GM12878 (cell line): ENCODE measurements at regions not wholly inside any gene's neighbourhood (a gene's known extent, or its start where the extent isn't known, plus 50 kb on each side); places are given as distances from the start of the nearest gene placed in this dataset.

Experiments
- ATAC-seq: fragments of 200-7000 bp; cut with Tn5 transposase; 3 replicates; pipeline ENCODE4 v1.9.1; 2020; ENCODE audit warnings: mild to moderate bottlenecking, moderate library complexity
- BruUV-seq: library from RNA; stranded (reverse); fragments of 400-500 nt; replicated peaks from 2 replicates; lab custom pipeline; 2021; lab: Mats Ljungman, UMichigan
- CTCF ChIA-PET: fragments of 300-600 bp; sonication (Branson Sonifier 250); formaldehyde crosslinking; extraction: SDS; loops from one replicate; lab custom pipeline; 2021; ENCODE audit warnings: inconsistent platforms; lab: Yijun Ruan, JAX
- POLR2A ChIA-PET: fragments of 350-600 bp; formaldehyde crosslinking; extraction: SDS; loops from one replicate; lab custom pipeline; 2021; ENCODE audit warnings: inconsistent platforms; lab: Charles Lee
- RAD21 ChIA-PET: fragments of 300-600 bp; sonication (Branson Sonifier 250); formaldehyde crosslinking; loops from one replicate; lab custom pipeline; 2023; ENCODE audit warnings: antibody characterized with exemption; ENCODE audit not compliant: unreplicated experiment; lab: Charles Lee
- SMC1A ChIA-PET: fragments of 300-600 bp; sonication (Branson Sonifier 250); formaldehyde crosslinking; loops from one replicate; lab custom pipeline; 2023; ENCODE audit not compliant: unreplicated experiment, uncharacterized antibody; lab: Charles Lee
- DNase-seq: peaks from one replicate; pipeline ENCODE4 v3.0.0-alpha.2; 2011; ENCODE audit warnings: low read depth, low spot score
- FAIRE-seq: peaks from 3 replicates; lab custom pipeline; 2011; peaks lifted over from hg19 to GRCh38; lab: Jason Lieb, UNC
- H2AFZ ChIP-seq: 2 replicates; pipeline ENCODE4 v1.6.0; 2011; ENCODE audit warnings: low read depth, low read length, control low read depth; ENCODE audit not compliant: control insufficient read depth
- H3K27ac ChIP-seq: 2 replicates; pipeline ENCODE4 v1.5.1; 2011; ENCODE audit warnings: control low read depth; ENCODE audit not compliant: control insufficient read depth, insufficient read depth
- H3K27me3 ChIP-seq, 2 experiments: replicated peaks in 1 of 2; 2 replicates each; pipeline versions ENCODE4 v1.6.0 to v1.6.1; 2011; ENCODE audit warnings: low read length in 1 of 2; ENCODE audit not compliant: control insufficient read depth in 2 of 2, insufficient read depth in 2 of 2
- H3K36me3 ChIP-seq, 2 experiments: 2 replicates each; pipeline ENCODE4 v1.5.1; 2011; ENCODE audit warnings: low read length in 1 of 2; ENCODE audit not compliant: control insufficient read depth in 2 of 2, insufficient read depth in 2 of 2
- H3K4me1 ChIP-seq: 2 replicates; pipeline ENCODE4 v1.6.1; 2011; ENCODE audit warnings: mild to moderate bottlenecking, low read length, moderate library complexity, mixed read lengths; ENCODE audit not compliant: control insufficient read depth, insufficient read depth
- H3K4me2 ChIP-seq: 2 replicates; pipeline ENCODE4 v1.6.0; 2011; ENCODE audit warnings: control low read depth; ENCODE audit not compliant: control insufficient read depth, insufficient read depth
- H3K4me3 ChIP-seq: fragments of 200-600 bp; sonication (generic); 2 replicates; pipeline ENCODE4 v1.5.1; 2016
- H3K79me2 ChIP-seq: 2 replicates; pipeline ENCODE4 v1.6.0; 2011; ENCODE audit warnings: low read length; ENCODE audit not compliant: control insufficient read depth, insufficient read depth
- H3K9ac ChIP-seq: 2 replicates; pipeline ENCODE4 v1.8.0; 2011; ENCODE audit warnings: low read length, control low read depth, mixed read lengths; ENCODE audit not compliant: control insufficient read depth, insufficient read depth
- H3K9me3 ChIP-seq: replicated peaks from 3 replicates; pipeline ENCODE4 v1.5.1; 2011; ENCODE audit warnings: mild to moderate bottlenecking, low read length; ENCODE audit not compliant: control insufficient read depth, insufficient read depth
- H4K20me1 ChIP-seq: 2 replicates; pipeline ENCODE4 v1.6.0; 2011; ENCODE audit not compliant: control insufficient read depth, insufficient read depth
- BMI1 ChIP-seq: fragments of 450-650 bp; IDR thresholded peaks from 2 replicates; pipeline ENCODE4 v1.6.1; 2016; ENCODE audit warnings: mild to moderate bottlenecking, moderate library complexity, borderline replicate concordance
- ESRRA ChIP-seq: IDR thresholded peaks from 2 replicates; pipeline ENCODE4 v1.6.1; 2012; ENCODE audit warnings: mild to moderate bottlenecking, low read length, improper control_type of control experiment
- IRF4 ChIP-seq: IDR thresholded peaks from 2 replicates; pipeline ENCODE4 v1.6.1; 2011; ENCODE audit warnings: low read depth, low read length
- LARP7 ChIP-seq: fragments of 450-650 bp; IDR thresholded peaks from 2 replicates; pipeline ENCODE4 v1.6.1; 2017; ENCODE audit warnings: mild to moderate bottlenecking
- NFIC ChIP-seq: IDR thresholded peaks from 2 replicates; pipeline ENCODE4 v1.6.1; 2012; ENCODE audit warnings: low read depth, mild to moderate bottlenecking, inconsistent platforms, low read length, moderate library complexity
- TCF3 ChIP-seq: IDR thresholded peaks from 2 replicates; pipeline ENCODE4 v1.6.1; 2012; ENCODE audit warnings: low read depth, mild to moderate bottlenecking, low read length, borderline replicate concordance; ENCODE audit not compliant: insufficient read depth
- TCF7 ChIP-seq: IDR thresholded peaks from 2 replicates; pipeline ENCODE4 v1.6.1; 2014; ENCODE audit warnings: antibody characterized with exemption, borderline replicate concordance
- ZNF384 ChIP-seq: IDR thresholded peaks from 2 replicates; pipeline ENCODE4 v1.6.1; 2012; ENCODE audit warnings: low read depth, mild to moderate bottlenecking, low read length, improper control_type of control experiment, borderline replicate concordance
- WGBS: methylation state at CpG from one replicate; pipeline ENCODE4 v1.1.6; 2016; ENCODE audit warnings: low lambda C conversion rate; ENCODE audit not compliant: insufficient replicate concordance, insufficient coverage; ENCODE audit errors: missing lambda C conversion rate; 5-methylcytosine and 5-hydroxymethylcytosine counted together
- in situ Hi-C: fragments of 300-500 bp; cut with MboI; formaldehyde crosslinking; loops from 9 replicates; pipeline ENCODE4 v1.14.3; 2018; ENCODE audit warnings: mixed read lengths
- intact Hi-C: fragments of 100-400 bp; cut with micrococcal nuclease; formaldehyde crosslinking; loops from one replicate; pipeline ENCODE4 v1.14.2; 2022; ENCODE audit not compliant: unreplicated experiment

DNA sequence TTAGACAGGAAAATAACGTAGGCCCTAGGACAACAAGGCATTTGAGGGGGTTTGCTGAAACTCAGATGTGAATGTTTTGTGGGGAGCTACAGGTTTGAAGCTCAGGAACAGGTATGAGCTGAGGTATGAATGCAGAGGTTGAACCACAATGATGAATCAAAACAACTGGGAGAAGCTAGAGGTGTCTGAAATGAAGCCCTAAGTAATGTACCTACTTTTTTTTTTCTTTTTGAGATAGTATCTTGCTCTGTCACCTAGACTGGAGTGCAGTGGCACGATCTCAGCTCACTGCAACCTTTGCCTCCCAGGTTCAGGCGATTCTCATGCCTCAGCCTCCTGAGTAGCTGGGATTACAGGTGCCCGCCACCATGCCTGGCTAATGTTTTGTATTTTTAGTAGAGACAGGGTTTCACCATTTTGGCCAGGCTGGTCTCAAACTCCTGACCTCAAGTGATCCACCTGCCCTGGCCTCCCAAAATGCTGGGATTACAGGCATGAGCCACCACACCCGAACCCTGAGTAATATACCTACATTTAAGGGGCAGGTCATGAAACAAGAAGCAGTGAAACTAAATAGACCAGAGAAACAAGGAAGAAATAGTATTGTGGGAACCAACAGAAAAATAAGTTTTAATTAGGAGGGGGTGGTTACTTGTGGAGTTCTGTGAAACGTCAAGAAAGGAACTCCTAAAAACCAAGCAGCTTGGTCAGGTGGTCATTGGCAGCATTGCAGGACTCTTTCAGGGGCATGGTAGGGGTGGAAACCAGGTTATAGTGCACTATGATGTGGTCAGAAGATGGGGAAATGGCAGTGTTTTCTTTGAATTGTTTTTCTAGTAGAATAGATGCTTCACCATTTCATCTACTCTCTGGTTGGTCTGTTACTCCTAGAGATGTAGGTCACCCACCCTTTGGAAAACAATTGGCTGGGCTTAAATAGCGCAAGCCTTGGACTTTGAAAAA lies 138.1 kb downstream of the CD164 start:
- Histone ChIP-seq H3K36me3 (no peaks in the 10 kb centered on the region), H3K9ac (no peak overlapping the region), H3K79me2 (no peaks in the 10 kb centered on the region), H3K4me1 (no peaks in the 10 kb centered on the region), H4K20me1 (no peaks in the 10 kb centered on the region), H3K4me2 (no peak overlapping the region), H3K27me3 (no peaks in the 10 kb centered on the region), H3K4me3 (no peak overlapping the region), H2AFZ (no peak overlapping the region), H3K27ac (no peak overlapping the region), H3K9me3 (no peaks in the 10 kb centered on the region)
- RAD21 ChIA-PET = no interaction called here
- POLR2A ChIA-PET = no interaction called here
- WGBS = 40% methylated on average over 7 of the region's 7 CpGs
- TF ChIP-seq TCF7 = no peak
- BruUV-seq = no TSS peak
- CTCF ChIA-PET = no interaction called here
- DNase-seq (no peak), ATAC-seq (no peak), FAIRE-seq (no peak)
- intact Hi-C loops (no loop called here), in situ Hi-C loops (no loop called here)
- SMC1A ChIA-PET = no interaction called here

DNA sequence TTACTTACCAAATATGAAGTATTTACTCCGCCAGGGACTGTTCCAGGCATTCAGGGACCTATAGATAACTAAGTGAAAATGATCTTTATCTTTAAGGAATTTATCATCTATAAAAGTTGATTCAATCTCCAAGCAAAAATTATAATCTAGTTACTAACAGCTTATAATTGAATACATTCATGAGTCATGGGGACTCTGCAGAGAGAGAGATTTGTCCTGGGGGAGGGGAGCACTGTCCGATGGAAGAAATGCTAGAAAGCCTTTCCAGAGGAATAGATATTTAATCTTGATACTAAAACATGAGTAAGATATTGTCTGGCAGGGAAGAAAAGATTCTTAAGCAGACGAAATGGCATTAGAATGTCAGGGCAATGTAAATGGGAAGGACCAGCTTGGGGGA lies 139.3 kb downstream of the CD164 start:
- in situ Hi-C loops = no loop called here
- no peaks in the 10 kb centered on the region; a peak in 1 of 4 replicates for H3K27me3 ChIP-seq
- POLR2A ChIA-PET = no interaction called here
- intact Hi-C loops = no loop called here
- BruUV-seq = no TSS peak
- ATAC-seq (no peak), FAIRE-seq (no peak), DNase-seq (no peak)
- no peak overlapping the region for H3K4me2 ChIP-seq
- no peak overlapping the region for H3K4me3 ChIP-seq
- H4K20me1 ChIP-seq = no peaks in the 10 kb centered on the region
- H2AFZ ChIP-seq = no peak overlapping the region
- no peaks in the 10 kb centered on the region for H3K9me3 ChIP-seq
- CTCF ChIA-PET = interaction anchor here (1.3 kb wide), 1 partner anchor 54 kb away, joined by 3 read pairs; no protein-coding TSS in a partner anchor
- SMC1A ChIA-PET = no interaction called here
- no peaks in the 10 kb centered on the region for H3K36me3 ChIP-seq
- no peaks in the 10 kb centered on the region for H3K79me2 ChIP-seq
- no peak overlapping the region for H3K27ac ChIP-seq
- no peaks in the 10 kb centered on the region for H3K4me1 ChIP-seq
- 51% methylated on average over 3 of the region's 3 CpGs for WGBS
- RAD21 ChIA-PET = no interaction called here
- no peak overlapping the region for H3K9ac ChIP-seq
- TF ChIP-seq ZNF384 = no peak
- TF ChIP-seq ESRRA = no peak
- no peak for TF ChIP-seq BMI1
- TF ChIP-seq TCF3 = no peak
- TF ChIP-seq NFIC = no peak
- no peak for TF ChIP-seq IRF4
- no peak for TF ChIP-seq LARP7
